DOHH2 (cell line): ENCODE measurements at regions not wholly inside any gene's neighbourhood (a gene's known extent, or its start where the extent isn't known, plus 50 kb on each side); places are given as distances from the start of the nearest gene placed in this dataset.

Experiments used
- H3F3A ChIP-seq: fragments of 200-600 bp; sonication (generic), shearing (Covaris generic); 2 replicates; pipeline ENCODE4 v1.6.0; 2016; ENCODE audit warnings: antibody characterized with exemption, mild to moderate bottlenecking; ENCODE audit not compliant: control insufficient read depth, insufficient read depth
- H3K27ac ChIP-seq: fragments of 200-600 bp; sonication (generic); 2 replicates; pipeline ENCODE4 v1.5.1; 2014; ENCODE audit warnings: low read depth, mild to moderate bottlenecking, low read length, moderate library complexity
- H3K27me3 ChIP-seq: fragments of 200-600 bp; sonication (generic); 2 replicates; pipeline ENCODE4 v1.6.1; 2014; ENCODE audit warnings: mild to moderate bottlenecking, low read length, mixed read lengths; ENCODE audit not compliant: control insufficient read depth
- H3K36me3 ChIP-seq: fragments of 200-600 bp; sonication (generic); 2 replicates; pipeline ENCODE4 v1.6.1; 2014; ENCODE audit warnings: mild to moderate bottlenecking, low read length, moderate library complexity, mixed read lengths; ENCODE audit not compliant: control insufficient read depth
- H3K4me1 ChIP-seq: fragments of 200-600 bp; sonication (generic); 2 replicates; pipeline ENCODE4 v1.6.1; 2014; ENCODE audit warnings: mild to moderate bottlenecking, low read length, mixed read lengths; ENCODE audit not compliant: control insufficient read depth
- H3K4me2 ChIP-seq: fragments of 200-600 bp; sonication (generic); 2 replicates; pipeline ENCODE4 v1.6.0; 2014; ENCODE audit warnings: mild to moderate bottlenecking, low read length, moderate library complexity
- H3K4me3 ChIP-seq: fragments of 200-600 bp; sonication (generic); 2 replicates; pipeline ENCODE4 v1.5.1; 2014; ENCODE audit warnings: mild to moderate bottlenecking, low read length, mixed read lengths
- H3K79me2 ChIP-seq: fragments of 200-600 bp; sonication (generic); 2 replicates; pipeline ENCODE4 v1.6.1; 2014; ENCODE audit warnings: mild to moderate bottlenecking, low read length, mixed read lengths; ENCODE audit not compliant: control insufficient read depth
- H3K9me2 ChIP-seq: fragments of 200-600 bp; sonication (generic); replicated peaks from 2 replicates; pipeline ENCODE4 v1.6.1; 2014; ENCODE audit warnings: mild to moderate bottlenecking, low read length, mixed read lengths; ENCODE audit not compliant: control insufficient read depth
- H3K9me3 ChIP-seq: fragments of 200-600 bp; sonication (generic); 2 replicates; pipeline ENCODE4 v1.6.1; 2014; ENCODE audit warnings: antibody characterized with exemption, low read length, mixed read lengths; ENCODE audit not compliant: control insufficient read depth, insufficient read depth
- H4K20me1 ChIP-seq: fragments of 200-600 bp; sonication (generic); 2 replicates; pipeline ENCODE4 v1.6.0; 2014; ENCODE audit warnings: low read depth, mild to moderate bottlenecking, antibody characterized with exemption, low read length, moderate library complexity; ENCODE audit not compliant: control insufficient read depth, insufficient read depth
- CTCF ChIP-seq: fragments of 200-600 bp; sonication (generic); IDR thresholded peaks from one replicate; pipeline ENCODE4 v1.5.1; 2014; ENCODE audit warnings: antibody characterized with exemption, mild to moderate bottlenecking, low read depth, low read length; ENCODE audit not compliant: poor library complexity, severe bottlenecking
- EZH2phosphoT487 ChIP-seq: fragments of 200-600 bp; sonication (generic); IDR thresholded peaks from 2 replicates; pipeline ENCODE4 v1.6.1; 2017; ENCODE audit warnings: borderline replicate concordance, mild to moderate bottlenecking, antibody characterized with exemption, low read length, moderate library complexity, mixed read lengths

DNA sequence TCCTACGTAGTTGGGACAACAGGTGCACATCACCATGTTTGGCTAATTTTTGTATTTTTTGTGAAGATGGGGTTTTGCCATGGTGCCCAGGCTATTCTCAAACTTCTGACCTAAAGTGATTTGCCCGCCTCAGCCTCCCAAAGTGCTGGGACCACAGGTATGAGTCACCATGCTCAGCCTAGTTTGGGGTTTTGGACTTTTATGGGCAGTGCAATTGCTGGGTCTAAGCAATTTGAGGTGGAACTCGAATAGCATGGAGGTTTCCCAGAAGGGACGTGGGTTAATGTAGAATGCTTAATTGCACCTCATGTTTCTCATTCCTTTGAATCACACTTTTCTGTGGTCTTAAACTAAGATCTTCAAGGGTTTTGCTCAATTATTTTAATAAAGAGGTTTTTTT lies 102.3 kb upstream of the EPHA4 start:
- no peaks in the 10 kb centered on the region for H3K4me1 ChIP-seq
- H3K36me3 ChIP-seq: no peaks in the 10 kb centered on the region
- TF ChIP-seq EZH2phosphoT487 (no peak), CTCF (no peak)
- no peaks in the 10 kb centered on the region for H3K27me3 ChIP-seq
- no peak overlapping the region for H3K4me3 ChIP-seq
- no peak overlapping the region for H3K4me2 ChIP-seq
- no peaks in the 10 kb centered on the region for H3K9me3 ChIP-seq
- no peak overlapping the region for H3K27ac ChIP-seq
- no peaks in the 10 kb centered on the region for H3K79me2 ChIP-seq
- H3F3A ChIP-seq: no peaks in the 10 kb centered on the region
- H4K20me1 ChIP-seq: no peaks in the 10 kb centered on the region
- H3K9me2 ChIP-seq: no peaks in the 10 kb centered on the region

- Histone ChIP-seq H3K27me3 (no peaks in the 10 kb centered on the region), H3K9me2 (no peaks in the 10 kb centered on the region), H3K4me1 (no peaks in the 10 kb centered on the region), H3K4me2 (no peak overlapping the region), H3K79me2 (no peaks in the 10 kb centered on the region), H3K27ac (no peak overlapping the region), H3K4me3 (no peak overlapping the region), H3K9me3 (no peaks in the 10 kb centered on the region), H4K20me1 (no peaks in the 10 kb centered on the region), H3F3A (no peaks in the 10 kb centered on the region), H3K36me3 (no peaks in the 10 kb centered on the region)
- TF ChIP-seq CTCF: no peak
- no peak for TF ChIP-seq EZH2phosphoT487
Measured at GRCh38 chr2:221673248-221673647, 101.1 kb upstream of the EPHA4 start.

- no peaks in the 10 kb centered on the region for H3K36me3 ChIP-seq
- no peaks in the 10 kb centered on the region for H3K4me1 ChIP-seq
- no peak overlapping the region for H3K27ac ChIP-seq
- no peaks in the 10 kb centered on the region for H3K9me3 ChIP-seq
- H3F3A ChIP-seq: no peaks in the 10 kb centered on the region
- TF ChIP-seq CTCF (no peak), EZH2phosphoT487 (no peak)
- H3K4me2 ChIP-seq: no peak overlapping the region
- no peaks in the 10 kb centered on the region for H3K79me2 ChIP-seq
- no peaks in the 10 kb centered on the region for H3K9me2 ChIP-seq
- H4K20me1 ChIP-seq: no peaks in the 10 kb centered on the region
- H3K4me3 ChIP-seq: no peak overlapping the region
- no peaks in the 10 kb centered on the region for H3K27me3 ChIP-seq
Measured at GRCh38 chr2:221671515-221671914, 99.4 kb upstream of the EPHA4 start.
